MM.1S (cell line): ENCODE measurements at regions not wholly inside any gene's neighbourhood (a gene's known extent, or its start where the extent isn't known, plus 50 kb on each side); places are given as distances from the start of the nearest gene placed in this dataset.

Source experiments
- DNase-seq: peaks from one replicate; pipeline ENCODE4 v3.0.0-alpha.2; 2015
- H2AFZ ChIP-seq: fragments of 300-600 bp; sonication (generic); 2 replicates; pipeline ENCODE4 v1.6.0; 2016; ENCODE audit warnings: antibody characterized with exemption, low read length
- H3F3A ChIP-seq: fragments of 300-600 bp; sonication (generic); 2 replicates; pipeline ENCODE4 v1.6.1; 2016; ENCODE audit warnings: mild to moderate bottlenecking, antibody characterized with exemption, low read length, moderate library complexity, mixed read lengths; ENCODE audit not compliant: insufficient read depth
- H3K27ac ChIP-seq: fragments of 300-600 bp; sonication (generic); 2 replicates; pipeline ENCODE4 v1.5.1; 2016; ENCODE audit warnings: mild to moderate bottlenecking, low read length
- H3K27me3 ChIP-seq: fragments of 300-600 bp; sonication (generic); replicated peaks from 2 replicates; pipeline ENCODE4 v1.6.0; 2016; ENCODE audit warnings: low read length; ENCODE audit not compliant: insufficient read depth
- H3K36me3 ChIP-seq: fragments of 300-600 bp; sonication (generic); replicated peaks from 2 replicates; pipeline ENCODE4 v1.6.1; 2016; ENCODE audit warnings: mild to moderate bottlenecking, low read length, mixed read lengths; ENCODE audit not compliant: insufficient read depth
- H3K4me1 ChIP-seq: fragments of 300-600 bp; sonication (generic); 2 replicates; pipeline ENCODE4 v1.6.1; 2016; ENCODE audit warnings: low read length, mixed read lengths
- H3K4me2 ChIP-seq: fragments of 300-600 bp; sonication (generic); 2 replicates; pipeline ENCODE4 v1.6.0; 2016; ENCODE audit warnings: low read depth, low read length
- H3K4me3 ChIP-seq: fragments of 300-600 bp; sonication (generic); 2 replicates; pipeline ENCODE4 v1.5.1; 2016; ENCODE audit warnings: low read length, mixed read lengths
- H3K79me2 ChIP-seq: fragments of 300-600 bp; sonication (generic); 2 replicates; pipeline ENCODE4 v1.6.1; 2016; ENCODE audit warnings: mixed run types, low read length, mixed read lengths
- H3K9ac ChIP-seq: fragments of 300-600 bp; sonication (generic); 2 replicates; pipeline ENCODE4 v1.6.1; 2016; ENCODE audit warnings: low read length, mixed read lengths
- H3K9me2 ChIP-seq: fragments of 300-600 bp; sonication (generic); replicated peaks from 2 replicates; pipeline ENCODE4 v1.6.1; 2016; ENCODE audit warnings: mild to moderate bottlenecking, low read length, mixed read lengths; ENCODE audit not compliant: insufficient read depth
- H3K9me3 ChIP-seq: fragments of 300-600 bp; sonication (generic); replicated peaks from 2 replicates; pipeline ENCODE4 v1.6.1; 2016; ENCODE audit warnings: mild to moderate bottlenecking, low read length, mixed read lengths; ENCODE audit not compliant: insufficient read depth
- H4K20me1 ChIP-seq: fragments of 300-600 bp; sonication (generic); 2 replicates; pipeline ENCODE4 v1.6.1; 2016; ENCODE audit warnings: mild to moderate bottlenecking, low read length, moderate library complexity, mixed read lengths; ENCODE audit not compliant: insufficient read depth
- CTCF ChIP-seq: fragments of 300-600 bp; sonication (generic); IDR thresholded peaks from 2 replicates; pipeline ENCODE4 v1.5.1; 2016; ENCODE audit warnings: antibody characterized with exemption, low read length, mixed read lengths
- EZH2 ChIP-seq: fragments of 300-600 bp; sonication (generic); optimal IDR thresholded peaks from 2 replicates; pipeline ENCODE3; 2017; ENCODE audit warnings: low read depth, mild to moderate bottlenecking, antibody characterized with exemption, low read length, mixed read lengths
- EZH2phosphoT487 ChIP-seq: fragments of 300-600 bp; sonication (generic); IDR thresholded peaks from 2 replicates; pipeline ENCODE4 v1.6.1; 2018; ENCODE audit warnings: antibody characterized with exemption, low read length

- TF ChIP-seq CTCF (no peak), EZH2 (no peak), EZH2phosphoT487 (no peak)
- Histone ChIP-seq H3K9me3 (no peaks in the 10 kb centered on the region), H3K36me3 (no peaks in the 10 kb centered on the region), H3K9ac (no peak overlapping the region), H2AFZ (no peak overlapping the region), H3K4me3 (no peak overlapping the region), H4K20me1 (no peaks in the 10 kb centered on the region), H3K4me2 (no peak overlapping the region), H3K27ac (no peak overlapping the region), H3K27me3 (peaks cover 86% of the 10 kb centered on the region), H3K9me2 (no peaks in the 10 kb centered on the region), H3K79me2 (no peaks in the 10 kb centered on the region), H3F3A (no peaks in the 10 kb centered on the region), H3K4me1 (no peaks in the 10 kb centered on the region)
- DNase-seq, result no peak
Observed at GRCh38 chr16:85297881-85298280, 185.6 kb upstream of the CIBAR2 start.

GRCh38 chr16:85300406-85300968 is 188.2 kb upstream of the CIBAR2 start:
- no peaks in the 10 kb centered on the region for H3K4me1 ChIP-seq
- H3K9me3 ChIP-seq, result no peaks in the 10 kb centered on the region
- H3K9me2 ChIP-seq, result no peaks in the 10 kb centered on the region
- no peaks in the 10 kb centered on the region for H3F3A ChIP-seq
- H3K4me3 ChIP-seq, result no peak overlapping the region
- no peaks in the 10 kb centered on the region for H3K79me2 ChIP-seq
- H3K27ac ChIP-seq, result no peak overlapping the region
- H4K20me1 ChIP-seq, result no peaks in the 10 kb centered on the region
- peaks cover 79% of the 10 kb centered on the region for H3K27me3 ChIP-seq
- no peaks in the 10 kb centered on the region for H3K36me3 ChIP-seq
- no peak for DNase-seq
- TF ChIP-seq EZH2 (no peak), CTCF (no peak), EZH2phosphoT487 (no peak)
- no peak overlapping the region for H3K9ac ChIP-seq
- H3K4me2 ChIP-seq, result no peak overlapping the region
- H2AFZ ChIP-seq, result no peak overlapping the region

GRCh38 chr16:85301231-85301630 is 189.0 kb upstream of the CIBAR2 start:
- H3F3A ChIP-seq, result no peaks in the 10 kb centered on the region
- no peaks in the 10 kb centered on the region for H3K4me1 ChIP-seq
- H3K27me3 ChIP-seq, result peaks cover 76% of the 10 kb centered on the region
- no peaks in the 10 kb centered on the region for H3K9me2 ChIP-seq
- TF ChIP-seq EZH2 (no peak), CTCF (no peak), EZH2phosphoT487 (no peak)
- no peak for DNase-seq
- H3K4me3 ChIP-seq, result no peak overlapping the region
- no peak overlapping the region for H3K9ac ChIP-seq
- no peak overlapping the region for H3K27ac ChIP-seq
- no peaks in the 10 kb centered on the region for H3K9me3 ChIP-seq
- no peaks in the 10 kb centered on the region for H4K20me1 ChIP-seq
- H3K4me2 ChIP-seq, result no peak overlapping the region
- no peaks in the 10 kb centered on the region for H3K79me2 ChIP-seq
- H3K36me3 ChIP-seq, result no peaks in the 10 kb centered on the region
- no peak overlapping the region for H2AFZ ChIP-seq
